Esophagus muscularis mucosa (tissue), 4 donors: ENCODE measurements at regions not wholly inside any gene's neighbourhood (a gene's known extent, or its start where the extent isn't known, plus 50 kb on each side); places are given as distances from the start of the nearest gene placed in this dataset.

Experiments used
- DNase-seq: peaks from one replicate; pipeline ENCODE4 v3.0.0-alpha.2; 2017; ENCODE audit errors: extremely low spot score
- H3K27ac ChIP-seq, 4 donors: fragments of 200-600 bp; sonication (generic); replicated peaks in 1 of 4; 1 replicate in 3 of 4; 2 replicates in 1 of 4; pipeline ENCODE4 v1.5.1; 2016 to 2019; ENCODE audit warnings: mild to moderate bottlenecking in 1 of 4
- H3K27me3 ChIP-seq, 4 donors: fragments of 200-600 bp; sonication (generic); one replicate each; pipeline versions ENCODE4 v1.5.1 to v1.6.0; 2016 to 2019
- H3K36me3 ChIP-seq, 4 donors: fragments of 200-600 bp; sonication (generic); one replicate each; pipeline ENCODE4 v1.5.1; 2016 to 2019
- H3K4me1 ChIP-seq, 4 donors: fragments of 200-600 bp; sonication (generic); one replicate each; pipeline ENCODE4 v1.5.1; 2016 to 2019
- H3K4me3 ChIP-seq, 4 donors: fragments of 200-600 bp; sonication (generic); 1 replicate in 2 of 4; 2 replicates in 2 of 4; pipeline ENCODE4 v1.5.1; 2016 to 2019; ENCODE audit warnings: mild to moderate bottlenecking in 4 of 4, moderate library complexity in 1 of 4
- H3K9me3 ChIP-seq, 4 donors: fragments of 200-600 bp; sonication (generic); 1 replicate in 3 of 4; 2 replicates in 1 of 4; pipeline ENCODE4 v1.5.1; 2016 to 2019
- EP300 ChIP-seq: sonication (generic); formaldehyde crosslinking; IDR thresholded peaks from one replicate; pipeline ENCODE4 v1.6.1; 2017; ENCODE audit warnings: antibody characterized with exemption
- POLR2A ChIP-seq: fragments of 450-650 bp; IDR thresholded peaks from one replicate; pipeline ENCODE4 v1.6.1; 2017; ENCODE audit warnings: antibody characterized with exemption, moderate library complexity, mild to moderate bottlenecking, low read depth
- POLR2AphosphoS5 ChIP-seq, 2 donors: sonication (generic); formaldehyde crosslinking; IDR thresholded peaks; one replicate each; pipeline ENCODE4 v1.6.1; 2017; ENCODE audit warnings: antibody characterized with exemption in 2 of 2
- WGBS: methylation state at CpG from one replicate; pipeline ENCODE4 v1.1.5; 2018; 5-methylcytosine and 5-hydroxymethylcytosine counted together
- intact Hi-C: fragments of 100-400 bp; cut with DNase I; formaldehyde crosslinking; loops from one replicate; pipeline ENCODE4 v1.15.1; 2023
- TF ChIP-seq, protein P1 (sequence below), 3 experiments: fragments of 200-600 bp in 2 of 3; fragments of 450-650 bp in 1 of 3; sonication (generic) in 2 of 3; IDR thresholded peaks; one replicate each; pipeline ENCODE4 v1.5.1; 2017 to 2019; ENCODE audit warnings: antibody characterized with exemption in 3 of 3, mild to moderate bottlenecking in 2 of 3, moderate library complexity in 1 of 3

DNA sequence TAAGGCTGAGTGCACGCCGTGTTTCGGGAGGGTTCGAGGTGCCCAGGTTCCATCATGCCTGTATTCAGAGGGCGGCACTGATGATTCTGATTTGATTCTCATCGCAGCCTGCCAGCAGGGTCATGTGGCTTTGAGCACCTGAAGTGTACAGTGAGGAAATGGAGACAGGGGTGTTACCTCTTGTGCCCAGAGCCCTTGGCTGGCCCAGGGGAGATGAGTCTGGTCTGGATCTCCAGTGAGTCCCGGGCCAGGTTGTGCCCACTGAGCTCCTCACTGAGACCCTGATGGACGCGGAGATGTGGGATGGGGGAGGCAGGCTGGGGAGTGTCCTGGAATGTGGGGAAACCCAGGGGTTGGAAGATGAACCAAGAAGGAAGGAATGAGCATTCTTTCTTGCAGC is 54.7 kb downstream of the GADD45G start:
- Histone ChIP-seq H3K9me3 (no peaks in the 10 kb centered on the region), H3K4me3 (no peak overlapping the region), H3K27ac (no peak overlapping the region), H3K36me3 (no peaks in the 10 kb centered on the region), H3K4me1 (peaks cover 21 to 36% (median 30%) of the 10 kb centered on the region in 4 donors), H3K27me3 (no peaks in the 10 kb centered on the region)
- intact Hi-C loops: no loop called here
- TF ChIP-seq EP300: no peak
- TF ChIP-seq, protein P1, sequence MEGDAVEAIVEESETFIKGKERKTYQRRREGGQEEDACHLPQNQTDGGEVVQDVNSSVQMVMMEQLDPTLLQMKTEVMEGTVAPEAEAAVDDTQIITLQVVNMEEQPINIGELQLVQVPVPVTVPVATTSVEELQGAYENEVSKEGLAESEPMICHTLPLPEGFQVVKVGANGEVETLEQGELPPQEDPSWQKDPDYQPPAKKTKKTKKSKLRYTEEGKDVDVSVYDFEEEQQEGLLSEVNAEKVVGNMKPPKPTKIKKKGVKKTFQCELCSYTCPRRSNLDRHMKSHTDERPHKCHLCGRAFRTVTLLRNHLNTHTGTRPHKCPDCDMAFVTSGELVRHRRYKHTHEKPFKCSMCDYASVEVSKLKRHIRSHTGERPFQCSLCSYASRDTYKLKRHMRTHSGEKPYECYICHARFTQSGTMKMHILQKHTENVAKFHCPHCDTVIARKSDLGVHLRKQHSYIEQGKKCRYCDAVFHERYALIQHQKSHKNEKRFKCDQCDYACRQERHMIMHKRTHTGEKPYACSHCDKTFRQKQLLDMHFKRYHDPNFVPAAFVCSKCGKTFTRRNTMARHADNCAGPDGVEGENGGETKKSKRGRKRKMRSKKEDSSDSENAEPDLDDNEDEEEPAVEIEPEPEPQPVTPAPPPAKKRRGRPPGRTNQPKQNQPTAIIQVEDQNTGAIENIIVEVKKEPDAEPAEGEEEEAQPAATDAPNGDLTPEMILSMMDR (IDR thresholded peaks at IDR 0.05): no peak
- DNase-seq: no peak
- 92% methylated on average over 8 of the region's 9 CpGs for WGBS

DNA sequence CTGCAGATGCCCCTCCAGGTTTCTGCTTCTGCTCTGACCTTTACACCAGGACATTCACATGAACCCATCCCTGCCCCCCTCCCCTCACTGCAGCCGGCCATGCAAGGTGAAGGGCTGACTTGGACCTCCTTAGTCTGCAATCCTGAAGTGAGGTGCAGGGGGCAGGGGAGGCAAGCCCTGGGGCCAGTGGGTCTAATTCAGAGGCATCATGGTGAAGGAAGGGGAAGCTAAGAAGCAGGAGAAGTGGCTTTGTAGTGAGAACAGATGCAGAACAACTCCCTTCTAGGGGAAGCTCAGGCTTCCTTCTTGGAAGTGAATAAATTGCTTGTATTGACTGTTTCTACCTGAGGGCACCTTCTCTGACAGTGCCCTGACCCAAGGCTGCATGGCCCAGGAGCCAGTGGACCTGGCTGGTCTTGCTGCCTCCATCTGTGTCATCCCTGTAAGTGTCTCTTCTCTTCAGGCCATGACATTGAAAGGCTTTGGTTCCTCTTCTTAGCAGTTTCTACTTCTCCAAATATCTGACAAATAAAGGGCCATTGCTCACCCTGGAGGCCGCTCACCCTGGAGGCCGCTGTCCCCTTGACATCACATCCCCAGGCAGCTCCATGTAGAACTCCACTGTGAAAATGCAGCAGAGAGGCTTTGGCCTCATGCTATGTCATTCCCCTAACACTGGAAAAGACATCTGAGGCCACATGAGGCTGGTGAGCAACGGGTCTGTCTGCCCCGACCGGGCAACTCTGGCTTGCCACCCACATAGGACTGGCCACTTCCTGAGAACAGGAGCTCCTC is 55.3 kb downstream of the GADD45G start:
- Histone ChIP-seq H3K36me3 (no peaks in the 10 kb centered on the region), H3K4me3 (no peak overlapping the region), H3K27ac (peak overlapping the region in 2 of 4 donors; percentile 3 to 53), H3K27me3 (no peaks in the 10 kb centered on the region), H3K9me3 (no peaks in the 10 kb centered on the region), H3K4me1 (peaks cover 21 to 36% (median 29%) of the 10 kb centered on the region in 4 donors)
- DNase-seq: no peak
- intact Hi-C loops: no loop called here
- no peak for TF ChIP-seq EP300
- TF ChIP-seq POLR2AphosphoS5 (IDR thresholded peaks at IDR 0.05): no peak
- no peak for TF ChIP-seq POLR2A
- TF ChIP-seq, protein P1 (IDR thresholded peaks at IDR 0.05): no peak
- 85% methylated on average over 5 of the region's 6 CpGs for WGBS

DNA sequence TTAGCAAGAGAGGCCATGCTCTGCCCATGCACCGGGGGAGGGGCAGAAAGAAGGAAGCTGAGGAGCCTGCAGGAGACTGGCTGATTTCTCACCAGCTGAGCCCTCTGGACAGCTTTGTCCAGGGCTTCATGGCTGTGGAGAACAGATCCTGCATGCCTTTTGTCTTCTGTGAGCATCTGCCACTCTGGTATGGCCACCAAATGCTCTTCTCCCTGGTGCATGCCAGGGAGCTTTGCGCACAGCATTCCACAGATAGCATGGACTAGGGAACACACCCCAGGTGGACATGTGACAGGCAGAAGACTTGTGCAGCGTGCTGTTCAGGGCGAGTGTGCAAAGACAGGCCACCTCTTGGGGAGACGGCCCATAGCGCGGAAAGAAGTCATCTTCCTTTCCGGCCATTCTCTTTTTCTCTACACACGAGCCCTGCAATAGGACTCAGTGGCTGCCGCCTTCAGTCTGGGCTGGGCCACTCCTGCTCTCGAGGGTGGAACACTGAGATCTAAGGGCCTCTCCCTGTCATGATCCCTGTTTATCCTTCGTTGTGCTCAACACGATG is 56.7 kb downstream of the GADD45G start:
- no peaks in the 10 kb centered on the region for H3K27me3 ChIP-seq
- H3K27ac ChIP-seq: peak overlapping the region; percentile 53 to 76 (median 71)
- H3K9me3 ChIP-seq: no peaks in the 10 kb centered on the region
- DNase-seq: no peak
- peaks cover 21 to 36% (median 26%) of the 10 kb centered on the region in 4 donors for H3K4me1 ChIP-seq
- WGBS: 22% methylated on average over 12 of the region's 13 CpGs
- H3K36me3 ChIP-seq: no peaks in the 10 kb centered on the region
- no peak for TF ChIP-seq EP300
- TF ChIP-seq, protein P1 (IDR thresholded peaks at IDR 0.05): no peak
- peak overlapping the region; percentile 37 to 52 (median 48) for H3K4me3 ChIP-seq
- intact Hi-C loops: no loop called here

DNA sequence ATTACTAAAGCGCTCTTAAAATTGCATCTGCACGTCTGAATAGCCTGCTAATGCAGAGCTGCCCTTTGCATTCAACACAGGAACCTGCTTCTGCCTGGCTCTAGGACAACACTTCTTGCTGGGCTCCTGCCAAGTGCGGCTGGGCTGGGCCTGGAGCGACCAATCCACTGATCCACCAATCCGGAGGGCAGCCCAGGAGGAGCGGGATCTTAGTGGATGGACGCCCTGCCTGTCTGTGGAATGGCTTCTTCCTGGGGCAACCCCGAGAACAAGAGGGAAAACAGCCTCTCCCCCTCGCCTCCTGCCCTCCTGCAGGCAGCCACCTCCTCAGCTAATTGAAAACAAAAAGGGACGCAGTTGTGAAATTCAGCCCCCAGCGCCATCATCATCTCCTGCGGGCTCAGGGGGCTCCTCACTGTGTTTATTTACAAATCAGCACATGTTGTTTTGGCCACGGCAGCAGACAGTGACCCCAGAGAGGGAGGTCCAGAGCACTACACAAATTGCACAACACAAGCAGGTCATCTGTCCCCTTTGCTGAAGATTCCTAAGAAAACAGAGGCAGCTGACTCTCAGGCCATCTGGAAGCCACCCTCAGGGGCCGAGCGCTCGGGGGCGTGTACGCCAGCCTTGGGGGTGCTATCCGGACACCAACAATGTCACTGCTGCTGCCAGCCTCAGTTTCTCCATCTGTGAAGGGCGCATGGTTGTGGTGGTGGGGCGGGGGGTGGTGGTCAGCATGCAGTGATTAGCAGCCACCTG is 57.3 kb downstream of the GADD45G start:
- H3K27ac ChIP-seq: peak overlapping the region; percentile 59 to 76 (median 71)
- peak overlapping the region; percentile 37 to 52 (median 48) for H3K4me3 ChIP-seq
- intact Hi-C loops: no loop called here
- H3K36me3 ChIP-seq: no peaks in the 10 kb centered on the region
- WGBS: 8% methylated on average over 7 of the region's 21 CpGs
- H3K9me3 ChIP-seq: no peaks in the 10 kb centered on the region
- TF ChIP-seq EP300 (no peak), POLR2AphosphoS5 (IDR thresholded peaks at IDR 0.05) (peak; percentile 51 to 73)
- H3K4me1 ChIP-seq: peaks cover 21 to 36% (median 26%) of the 10 kb centered on the region in 4 donors
- H3K27me3 ChIP-seq: no peaks in the 10 kb centered on the region
- peak; percentile 98 for DNase-seq
